ENCODE measurements at regions not wholly inside any gene's neighbourhood (a gene's known extent, or its start where the extent isn't known, plus 50 kb on each side); places are given as distances from the start of the nearest gene placed in this dataset.
A peak's percentile ranks its signal among the peaks of the same experiment; 100 is the strongest.

DNA sequence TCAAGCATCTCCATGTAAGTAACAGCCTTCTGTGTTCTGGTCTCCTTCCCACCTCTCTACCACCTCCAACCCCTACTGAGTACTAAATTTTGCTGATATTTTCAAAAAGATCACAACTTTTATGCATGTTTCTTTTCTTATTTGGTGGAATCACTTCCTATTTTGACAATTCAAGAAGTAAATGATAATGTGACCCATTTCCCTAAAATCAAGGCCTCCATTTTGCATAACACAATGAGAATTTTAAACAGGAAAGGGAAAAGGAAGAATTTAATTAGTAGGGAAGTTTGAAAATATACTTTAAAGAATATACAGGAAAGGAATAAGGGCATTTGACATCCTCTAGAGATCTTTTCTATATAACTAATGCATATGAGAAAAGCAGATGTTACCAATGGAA, 212.9 kb upstream of the RASA1 start:
- H3K27me3 Mint-ChIP-seq = no peaks in the 10 kb centered on the region
- H3K4me3 Mint-ChIP-seq = no peak overlapping the region
- no peak overlapping the region for H3K27ac Mint-ChIP-seq
- no peaks in the 10 kb centered on the region for H3K4me1 Mint-ChIP-seq
- ATAC-seq = no peak
- no peak for DNase-seq
- peaks cover 6% of the 10 kb centered on the region for H3K36me3 Mint-ChIP-seq (ENCODE audit: low read depth)
- H3K9me3 Mint-ChIP-seq = peaks cover 7% of the 10 kb centered on the region

DNA sequence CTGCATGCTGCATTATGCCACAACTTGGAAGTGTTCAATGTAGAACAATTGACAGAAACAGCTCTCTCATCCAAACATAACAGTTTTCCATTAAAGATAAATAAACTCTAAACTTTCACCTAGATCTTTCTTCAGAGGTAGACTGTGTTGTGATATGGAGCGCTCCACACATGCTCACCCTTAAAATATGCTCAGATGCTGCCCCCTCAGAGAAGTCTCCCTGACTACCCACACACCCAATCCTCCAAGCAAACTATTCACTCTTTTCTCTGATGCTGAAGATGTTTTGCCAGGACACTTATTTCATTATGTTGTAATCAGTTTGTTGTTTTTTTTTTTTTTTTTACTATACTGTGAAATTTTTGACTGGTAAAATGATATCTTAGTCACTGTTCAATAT, 206.6 kb upstream of the RASA1 start:
- H3K4me3 Mint-ChIP-seq = no peak overlapping the region
- H3K9me3 Mint-ChIP-seq = peaks cover 15% of the 10 kb centered on the region
- ATAC-seq = no peak
- no peaks in the 10 kb centered on the region for H3K4me1 Mint-ChIP-seq
- no peak for DNase-seq
- H3K27me3 Mint-ChIP-seq = no peaks in the 10 kb centered on the region
- no peak overlapping the region for H3K27ac Mint-ChIP-seq
- H3K36me3 Mint-ChIP-seq (ENCODE audit: low read depth) = peaks cover 2% of the 10 kb centered on the region

DNA sequence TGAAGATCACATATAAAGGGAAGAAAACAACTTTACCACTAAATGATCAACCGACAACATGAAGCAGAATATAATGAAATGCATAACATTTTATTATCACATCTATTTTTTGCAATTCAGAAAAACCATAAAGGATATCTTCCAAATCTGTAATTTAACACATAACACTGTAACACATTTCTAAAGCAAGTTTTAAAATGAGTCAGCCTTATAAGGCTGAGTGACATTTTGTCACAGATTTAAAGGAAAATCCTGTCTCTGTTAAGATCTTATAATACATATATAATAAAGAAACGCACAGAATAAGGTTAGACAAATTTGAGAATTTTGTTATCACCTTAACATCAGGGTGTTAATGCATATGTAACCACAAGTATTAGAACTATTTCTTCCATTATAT, 198.4 kb upstream of the RASA1 start:
- no peaks in the 10 kb centered on the region for H3K9me3 Mint-ChIP-seq
- H3K4me3 Mint-ChIP-seq = no peak overlapping the region
- H3K36me3 Mint-ChIP-seq (ENCODE audit: low read depth) = no peaks in the 10 kb centered on the region
- no peak overlapping the region for H3K27ac Mint-ChIP-seq
- peaks cover 6% of the 10 kb centered on the region for H3K4me1 Mint-ChIP-seq
- H3K27me3 Mint-ChIP-seq = no peaks in the 10 kb centered on the region
- DNase-seq (no peak), ATAC-seq (no peak)

GRCh38 chr5:87069974-87070608, 197.6 kb upstream of the RASA1 start:
- Mint-ChIP-seq H3K36me3 (ENCODE audit: low read depth) (no peaks in the 10 kb centered on the region), H3K4me3 (no peak overlapping the region), H3K9me3 (no peaks in the 10 kb centered on the region), H3K4me1 (peaks cover 14% of the 10 kb centered on the region), H3K27me3 (no peaks in the 10 kb centered on the region), H3K27ac (no peak overlapping the region)
- ATAC-seq (no peak), DNase-seq (no peak)

- Mint-ChIP-seq H3K4me1 (peaks cover 33% of the 10 kb centered on the region), H3K4me3 (no peak overlapping the region), H3K27ac (peak overlapping the region; percentile 46), H3K9me3 (no peaks in the 10 kb centered on the region), H3K36me3 (ENCODE audit: low read depth) (no peaks in the 10 kb centered on the region), H3K27me3 (no peaks in the 10 kb centered on the region)
- no peak for DNase-seq
- no peak for ATAC-seq
Measured at GRCh38 chr5:87074072-87074471, 193.6 kb upstream of the RASA1 start.

GRCh38 chr5:87074934-87075541, 192.6 kb upstream of the RASA1 start:
- ATAC-seq (peak; percentile 38), DNase-seq (no peak)
- Mint-ChIP-seq H3K4me3 (peak overlapping the region; percentile 48), H3K27ac (peak overlapping the region; percentile 87), H3K27me3 (no peaks in the 10 kb centered on the region), H3K36me3 (ENCODE audit: low read depth) (no peaks in the 10 kb centered on the region), H3K9me3 (no peaks in the 10 kb centered on the region), H3K4me1 (peaks cover 37% of the 10 kb centered on the region)

DNA sequence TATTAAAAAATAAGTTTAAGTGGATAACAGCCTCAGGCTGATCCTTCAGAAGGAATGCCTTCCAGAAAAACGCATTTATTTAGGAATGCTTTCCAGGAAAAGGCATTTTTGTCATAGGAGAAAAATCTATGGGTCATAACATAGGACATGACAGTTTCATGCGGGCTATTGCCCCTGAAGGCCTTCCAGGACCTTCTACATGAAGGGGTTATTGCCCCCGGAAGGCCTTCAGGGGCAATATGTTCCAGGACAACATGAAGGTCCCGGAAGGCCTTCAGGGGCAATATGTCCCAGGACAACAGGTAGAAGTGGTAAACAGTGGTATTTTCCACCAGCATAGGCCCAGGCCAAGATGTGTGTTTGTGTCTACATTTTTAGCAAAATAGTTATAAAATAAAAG, 191.3 kb upstream of the RASA1 start:
- Mint-ChIP-seq H3K36me3 (ENCODE audit: low read depth) (no peaks in the 10 kb centered on the region), H3K4me1 (peaks cover 48% of the 10 kb centered on the region), H3K9me3 (no peaks in the 10 kb centered on the region), H3K27me3 (no peaks in the 10 kb centered on the region), H3K27ac (no peak overlapping the region), H3K4me3 (no peak overlapping the region)
- ATAC-seq (no peak), DNase-seq (no peak)

GRCh38 chr5:87076931-87077330, 190.8 kb upstream of the RASA1 start:
- Mint-ChIP-seq H3K27ac (no peak overlapping the region), H3K27me3 (no peaks in the 10 kb centered on the region), H3K4me1 (peaks cover 53% of the 10 kb centered on the region), H3K36me3 (ENCODE audit: low read depth) (no peaks in the 10 kb centered on the region), H3K4me3 (no peak overlapping the region), H3K9me3 (no peaks in the 10 kb centered on the region)
- ATAC-seq (no peak), DNase-seq (no peak)

GRCh38 chr5:87079219-87079618, 188.5 kb upstream of the RASA1 start:
- Mint-ChIP-seq H3K4me3 (no peak overlapping the region), H3K9me3 (no peaks in the 10 kb centered on the region), H3K36me3 (ENCODE audit: low read depth) (no peaks in the 10 kb centered on the region), H3K4me1 (peaks cover 68% of the 10 kb centered on the region), H3K27me3 (no peaks in the 10 kb centered on the region), H3K27ac (peak overlapping the region; percentile 7)
- ATAC-seq (peak; percentile 37), DNase-seq (no peak)

- no peak for DNase-seq
- Mint-ChIP-seq H3K4me1 (peaks cover 51% of the 10 kb centered on the region), H3K9me3 (peaks cover 6% of the 10 kb centered on the region)
Measured at GRCh38 chr5:87081016-87081415, 186.7 kb upstream of the RASA1 start.

DNA sequence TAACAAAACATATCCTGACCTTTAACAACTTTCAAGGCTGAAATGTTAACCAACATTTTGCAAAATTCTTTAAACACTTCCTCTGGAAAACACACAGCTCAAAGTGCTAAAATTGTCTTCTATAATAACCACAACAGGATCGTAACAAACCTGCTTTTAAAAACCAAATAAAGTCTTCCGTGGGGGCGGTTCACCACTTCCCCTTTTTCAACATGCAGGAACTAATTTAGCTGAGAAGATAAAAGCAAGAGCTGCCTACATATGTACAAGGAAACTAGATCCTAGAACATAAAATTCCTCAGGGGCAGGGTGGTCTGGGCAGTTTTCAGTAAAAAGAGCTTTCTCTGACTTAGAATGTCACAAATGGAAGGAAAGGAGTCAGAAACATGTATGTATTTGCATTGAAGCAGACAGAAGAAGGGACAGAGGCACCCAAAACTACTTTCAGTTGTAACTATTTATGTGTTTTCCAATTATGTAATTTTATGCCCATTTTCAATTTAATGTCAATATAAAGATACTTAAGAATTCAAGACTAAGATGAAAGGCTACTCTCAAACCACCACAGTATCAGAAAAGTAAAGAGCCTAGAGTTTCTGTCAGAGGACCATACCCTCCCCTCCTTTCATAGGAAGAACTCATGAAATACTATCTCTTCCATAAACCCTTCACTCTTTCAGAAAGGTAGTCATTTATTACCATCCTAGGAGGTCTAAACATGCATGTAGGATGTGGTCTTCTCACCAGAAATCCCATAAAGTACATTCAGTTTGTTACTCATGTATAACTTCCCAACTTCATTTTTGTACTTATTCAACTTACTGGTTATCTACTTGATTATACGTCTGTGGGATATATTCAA, 185.9 kb upstream of the RASA1 start:
- peaks cover 6% of the 10 kb centered on the region for H3K9me3 Mint-ChIP-seq
- no peaks in the 10 kb centered on the region for H3K36me3 Mint-ChIP-seq (ENCODE audit: low read depth)
- peaks cover 50% of the 10 kb centered on the region for H3K4me1 Mint-ChIP-seq
- H3K27me3 Mint-ChIP-seq = no peaks in the 10 kb centered on the region
- ATAC-seq (peak; percentile 58), DNase-seq (peak; percentile 44)
- peak overlapping the region; percentile 71 for H3K4me3 Mint-ChIP-seq
- H3K27ac Mint-ChIP-seq = peak overlapping the region; percentile 79

More at GRCh38 chr5:87081016-87081415, 186.7 kb upstream of the RASA1 start:
- no peaks in the 10 kb centered on the region for H3K36me3 Mint-ChIP-seq (ENCODE audit: low read depth)
- peak overlapping the region; percentile 79 for H3K27ac Mint-ChIP-seq
- ATAC-seq = no peak
- peak overlapping the region; percentile 71 for H3K4me3 Mint-ChIP-seq
- no peaks in the 10 kb centered on the region for H3K27me3 Mint-ChIP-seq

DNA sequence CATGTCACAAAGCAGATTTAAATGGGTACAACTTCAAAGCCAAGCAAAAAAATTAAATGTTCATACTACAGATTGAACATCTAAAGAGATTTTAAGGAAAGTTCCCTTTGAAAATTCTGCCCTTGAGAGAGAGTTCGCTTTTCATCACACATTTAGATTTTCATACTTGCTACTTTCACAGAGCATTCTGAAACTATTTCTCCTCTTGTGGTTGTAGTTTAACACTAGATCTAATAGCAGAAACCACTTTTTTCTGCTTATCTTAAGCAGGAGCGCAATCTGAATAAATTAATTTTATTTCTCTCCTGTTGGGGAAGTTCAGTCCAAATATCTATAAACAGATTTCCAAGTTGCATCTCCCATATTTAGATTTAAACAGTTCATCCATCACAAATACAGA, 173.3 kb upstream of the RASA1 start:
- no peaks in the 10 kb centered on the region for H3K36me3 Mint-ChIP-seq (ENCODE audit: low read depth)
- H3K4me3 Mint-ChIP-seq = no peak overlapping the region
- peaks cover 31% of the 10 kb centered on the region for H3K4me1 Mint-ChIP-seq
- ATAC-seq = no peak
- peak overlapping the region; percentile 19 for H3K27ac Mint-ChIP-seq
- no peak for DNase-seq
- peaks cover 4% of the 10 kb centered on the region for H3K9me3 Mint-ChIP-seq
- no peaks in the 10 kb centered on the region for H3K27me3 Mint-ChIP-seq

GRCh38 chr5:87094833-87095232, 172.8 kb upstream of the RASA1 start:
- no peaks in the 10 kb centered on the region for H3K36me3 Mint-ChIP-seq (ENCODE audit: low read depth)
- H3K27me3 Mint-ChIP-seq = no peaks in the 10 kb centered on the region
- H3K9me3 Mint-ChIP-seq = peaks cover 4% of the 10 kb centered on the region
- DNase-seq (no peak), ATAC-seq (no peak)
- no peak overlapping the region for H3K4me3 Mint-ChIP-seq
- peaks cover 31% of the 10 kb centered on the region for H3K4me1 Mint-ChIP-seq
- H3K27ac Mint-ChIP-seq = no peak overlapping the region

DNA sequence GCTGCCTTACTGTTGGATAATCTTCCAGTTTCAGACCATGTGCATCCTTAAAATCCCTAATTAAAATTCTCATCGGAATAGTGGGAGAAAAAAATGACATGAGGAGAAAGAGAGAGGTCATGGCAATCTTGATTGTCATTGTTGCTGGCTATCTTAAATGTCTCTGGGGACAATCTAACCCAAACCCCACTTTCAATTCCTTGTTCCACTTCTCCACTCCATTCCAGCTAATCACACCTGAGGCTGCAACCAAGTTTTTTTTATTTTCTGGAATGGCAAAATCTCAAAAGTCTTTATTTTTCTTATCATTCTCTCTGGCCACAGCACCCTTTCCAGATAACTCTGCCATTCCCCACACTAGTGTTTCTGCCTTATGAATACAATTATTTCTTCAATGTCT, 171.9 kb upstream of the RASA1 start:
- H3K27ac Mint-ChIP-seq = no peak overlapping the region
- H3K4me1 Mint-ChIP-seq = peaks cover 35% of the 10 kb centered on the region
- ATAC-seq (no peak), DNase-seq (no peak)
- no peaks in the 10 kb centered on the region for H3K9me3 Mint-ChIP-seq
- H3K4me3 Mint-ChIP-seq = no peak overlapping the region
- H3K36me3 Mint-ChIP-seq (ENCODE audit: low read depth) = no peaks in the 10 kb centered on the region
- H3K27me3 Mint-ChIP-seq = no peaks in the 10 kb centered on the region

DNA sequence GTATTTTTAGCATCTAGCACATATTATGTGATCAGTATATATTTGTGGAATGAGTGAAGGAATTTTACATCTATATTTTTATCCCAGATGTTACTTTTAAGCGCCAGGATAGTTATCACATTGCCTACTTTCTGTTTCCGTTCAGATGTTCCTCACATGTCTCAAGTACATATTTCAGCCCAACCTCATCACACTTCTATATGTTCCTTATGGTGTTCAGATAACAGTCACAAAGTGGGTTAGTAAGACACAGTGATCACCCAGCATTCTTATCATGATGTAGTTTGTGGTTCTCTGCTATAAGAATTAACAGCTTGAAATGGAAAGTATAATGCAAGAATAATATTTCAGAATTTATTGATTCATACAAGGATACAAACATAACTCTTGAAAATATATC, 170.0 kb upstream of the RASA1 start:
- no peak for ATAC-seq
- no peaks in the 10 kb centered on the region for H3K9me3 Mint-ChIP-seq
- H3K27me3 Mint-ChIP-seq = no peaks in the 10 kb centered on the region
- no peak for DNase-seq
- peaks cover 49% of the 10 kb centered on the region for H3K4me1 Mint-ChIP-seq
- H3K36me3 Mint-ChIP-seq (ENCODE audit: low read depth) = no peaks in the 10 kb centered on the region
- H3K4me3 Mint-ChIP-seq = no peak overlapping the region
- H3K27ac Mint-ChIP-seq = no peak overlapping the region
